Inflammatory macrophage treated with lipopolysaccharide for 4 hours (primary cell): ENCODE measurements at regions not wholly inside any gene's neighbourhood (a gene's known extent, or its start where the extent isn't known, plus 50 kb on each side); places are given as distances from the start of the nearest gene placed in this dataset.
"Not testable (repeated sequence)": the region's sequence is repeated elsewhere in the genome, so short reads cannot be mapped to it uniquely, and the experiment has no call there.

Experiments
- DNase-seq: peaks from one replicate; pipeline ENCODE4 v3.0.0-alpha.2; 2020

- no peak for DNase-seq
These were observed 241.6 kb downstream of the CDK5RAP2 start for GRCh38 chr9:120338340-120338739.

DNA sequence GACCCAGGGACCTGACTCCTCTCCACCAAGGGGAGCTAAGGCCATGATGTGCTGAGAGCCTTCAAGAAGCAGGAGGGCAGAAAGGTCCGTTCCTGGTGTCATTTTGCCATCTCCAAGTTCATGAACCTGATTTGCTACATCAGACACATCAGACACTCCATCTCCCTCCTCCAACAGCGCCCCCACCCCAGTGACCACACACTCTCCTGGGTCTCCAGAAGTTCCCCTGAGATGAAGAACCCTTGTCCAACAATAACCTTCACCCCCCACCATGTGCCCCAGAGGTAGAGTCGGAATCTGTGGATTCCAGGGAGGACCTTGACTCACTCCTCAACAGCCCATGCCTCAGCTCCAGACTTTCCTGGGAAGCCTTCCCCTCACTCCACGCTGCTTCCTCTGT lies 242.8 kb downstream of the CDK5RAP2 start:
- no peak for DNase-seq

- DNase-seq: no peak
These were observed 243.2 kb downstream of the CDK5RAP2 start for GRCh38 chr9:120336753-120337090.

DNA sequence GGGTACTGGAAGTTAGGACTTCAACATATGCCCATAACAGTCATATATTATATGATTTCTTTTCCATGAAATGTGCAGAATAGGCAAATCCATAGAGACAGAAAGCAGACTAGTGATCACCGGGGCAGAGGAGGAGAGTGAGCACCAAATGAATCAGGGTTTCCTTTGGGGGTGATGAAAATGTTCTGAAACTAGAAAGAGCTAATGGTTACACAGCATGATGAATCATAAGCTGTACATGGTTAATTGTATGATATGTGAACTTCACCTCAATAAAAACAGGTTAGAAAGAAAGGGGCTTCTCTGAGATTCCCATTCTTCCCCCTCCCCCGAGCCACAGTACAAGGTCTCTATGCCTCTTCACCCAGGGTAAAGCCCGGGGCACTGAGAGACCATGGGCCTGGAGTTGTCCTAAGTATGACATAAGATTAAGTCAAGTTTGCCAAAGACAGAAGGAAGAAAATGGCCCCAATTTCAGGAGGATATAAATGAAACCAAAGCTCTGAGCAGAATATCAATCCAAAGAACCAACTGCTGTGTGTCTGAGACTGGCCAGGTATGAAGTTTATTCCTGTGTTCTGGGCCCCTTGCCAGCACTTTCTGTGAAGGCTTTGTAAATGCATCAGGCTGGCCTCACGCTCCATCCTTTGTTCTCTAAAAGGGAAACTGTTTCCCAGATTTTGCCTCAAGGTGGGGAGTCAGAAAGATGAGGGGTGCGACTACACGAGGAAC lies 243.8 kb downstream of the CDK5RAP2 start:
- DNase-seq: no peak

GRCh38 chr9:120331913-120332312 lies 248.1 kb downstream of the CDK5RAP2 start:
- DNase-seq: no peak

DNA sequence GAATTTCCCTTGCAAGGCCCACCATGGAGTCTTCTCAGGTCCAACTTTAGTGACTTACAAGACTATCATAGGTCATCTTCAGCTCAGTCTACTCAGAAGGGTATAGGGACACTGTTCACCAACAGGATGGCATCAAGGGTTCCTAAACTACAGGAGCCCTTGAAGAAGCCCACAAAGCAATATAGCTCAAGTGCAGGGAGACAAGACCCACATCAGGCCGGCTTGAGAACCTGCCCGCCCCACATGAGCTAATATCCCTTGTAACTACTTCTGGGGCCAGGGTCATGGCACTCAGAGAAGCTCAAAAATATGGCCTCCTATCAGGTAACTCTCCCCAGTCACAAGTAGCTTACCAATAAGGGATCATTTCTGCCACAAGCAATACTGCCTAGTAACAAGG lies 249.9 kb downstream of the CDK5RAP2 start:
- DNase-seq: no peak

DNA sequence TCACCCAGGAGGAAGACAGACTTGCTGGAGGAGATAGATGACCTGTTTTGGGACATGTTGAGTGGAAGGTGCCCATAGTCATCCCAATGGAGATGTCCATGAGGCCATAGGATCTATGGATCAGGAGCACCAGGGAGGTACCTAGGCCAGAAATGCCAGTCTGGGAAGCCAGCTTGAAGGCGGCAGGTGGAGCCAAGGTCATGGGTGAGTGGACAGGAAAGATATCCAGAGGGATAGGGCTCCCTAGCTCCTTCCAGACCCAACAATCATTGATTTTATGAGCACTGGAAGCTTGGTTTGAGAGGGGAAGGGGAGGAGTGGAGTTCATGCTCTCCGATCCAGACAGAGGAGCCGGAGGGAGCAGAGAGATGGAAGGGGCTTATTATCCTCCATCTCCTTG lies 252.6 kb downstream of the CDK5RAP2 start:
- no peak for DNase-seq

- DNase-seq: no peak
These were observed 253.8 kb downstream of the CDK5RAP2 start for GRCh38 chr9:120326049-120326693.

DNA sequence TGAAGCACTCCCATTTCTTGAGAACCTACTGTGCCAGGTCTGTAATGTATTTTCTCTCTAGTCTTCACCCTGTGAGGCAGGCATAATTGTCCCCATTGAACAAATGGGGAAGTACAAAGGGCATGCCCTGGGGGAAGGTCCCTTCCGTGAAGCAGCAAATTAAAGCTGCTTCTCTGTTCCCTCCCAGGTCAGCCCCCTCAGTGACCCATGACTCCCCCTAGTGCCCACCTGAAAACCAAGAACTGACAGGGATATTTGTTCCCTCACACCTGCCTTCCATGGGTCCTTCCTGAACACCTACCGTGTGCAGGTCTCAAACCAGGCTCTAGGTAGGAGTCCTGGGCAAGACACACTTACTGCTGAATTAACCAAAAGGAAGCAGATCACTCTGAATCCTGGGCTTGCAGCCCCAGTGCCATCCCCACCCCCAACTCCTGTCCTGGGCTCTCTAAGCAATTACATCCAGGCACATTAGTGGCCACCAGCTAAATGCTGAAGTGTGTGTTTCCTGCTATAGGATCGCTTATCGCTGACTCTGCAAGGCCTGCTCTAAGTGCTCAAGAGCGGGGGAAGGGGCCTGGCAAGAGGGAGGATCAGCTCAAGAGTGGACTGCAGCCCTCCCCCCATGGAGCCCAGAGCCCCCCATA lies 254.8 kb downstream of the CDK5RAP2 start:
- DNase-seq: no peak

DNA sequence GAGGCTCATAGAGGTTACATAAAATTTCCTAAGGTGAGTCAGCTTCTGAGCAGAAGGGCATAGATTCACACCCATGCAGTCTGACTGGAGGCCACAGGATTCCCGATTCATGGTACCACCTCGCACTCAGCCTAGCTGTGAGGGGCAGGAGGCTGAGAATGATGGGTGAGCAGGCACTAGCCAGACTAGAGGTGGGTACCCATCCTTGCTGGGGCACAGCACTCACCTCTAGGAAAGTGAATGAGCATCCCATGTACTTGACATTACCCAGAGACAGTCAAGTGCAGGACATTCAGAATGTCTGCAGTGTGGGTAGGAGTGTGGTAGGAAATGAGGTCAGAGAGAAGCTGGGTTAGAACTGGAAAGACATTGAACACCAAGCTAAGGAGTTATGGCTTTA lies 255.5 kb downstream of the CDK5RAP2 start:
- no peak for DNase-seq

DNA sequence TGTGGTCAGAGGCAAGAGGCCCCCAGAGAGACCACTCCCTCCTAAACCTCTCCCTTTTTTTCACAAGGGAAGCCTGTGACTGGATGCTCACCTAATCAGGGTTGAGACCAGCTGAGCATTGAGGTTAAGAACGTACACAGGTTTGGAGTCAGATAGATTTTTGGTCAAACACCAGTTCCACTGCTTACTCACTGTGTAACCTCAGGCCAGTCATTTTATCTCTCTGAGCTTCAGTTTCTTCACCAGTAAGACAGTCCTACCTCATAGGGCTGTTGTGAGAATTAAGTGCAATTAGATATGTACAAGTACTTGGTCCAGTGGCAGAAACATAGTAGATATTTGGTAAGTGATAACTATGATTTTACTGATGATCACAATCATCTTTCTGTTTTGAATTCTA lies 256.8 kb downstream of the CDK5RAP2 start:
- no peak for DNase-seq

DNA sequence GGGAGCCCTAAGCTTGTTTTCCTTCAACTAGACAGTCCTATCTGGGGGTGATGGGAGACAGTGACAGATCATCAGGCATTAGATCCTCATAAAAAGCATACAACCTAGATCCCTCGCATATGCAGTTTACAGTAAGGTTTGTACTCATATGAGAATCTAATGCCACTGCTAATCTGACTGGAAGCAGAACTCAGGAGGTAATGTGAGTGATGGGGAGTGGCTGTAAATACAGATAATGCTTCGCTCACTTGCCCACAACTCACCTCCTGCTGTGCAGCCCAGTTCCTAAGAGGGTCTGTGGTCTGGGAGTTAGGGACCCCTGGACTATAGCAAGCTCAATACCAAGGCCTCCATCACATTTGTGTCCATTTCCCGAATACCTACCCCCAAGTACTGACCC lies 260.5 kb downstream of the CDK5RAP2 start:
- DNase-seq: no peak

- no peak for DNase-seq
These were observed 264.8 kb downstream of the CDK5RAP2 start for GRCh38 chr9:120315154-120315553.

GRCh38 chr9:120312031-120312430 lies 267.9 kb downstream of the CDK5RAP2 start:
- DNase-seq: no peak

DNA sequence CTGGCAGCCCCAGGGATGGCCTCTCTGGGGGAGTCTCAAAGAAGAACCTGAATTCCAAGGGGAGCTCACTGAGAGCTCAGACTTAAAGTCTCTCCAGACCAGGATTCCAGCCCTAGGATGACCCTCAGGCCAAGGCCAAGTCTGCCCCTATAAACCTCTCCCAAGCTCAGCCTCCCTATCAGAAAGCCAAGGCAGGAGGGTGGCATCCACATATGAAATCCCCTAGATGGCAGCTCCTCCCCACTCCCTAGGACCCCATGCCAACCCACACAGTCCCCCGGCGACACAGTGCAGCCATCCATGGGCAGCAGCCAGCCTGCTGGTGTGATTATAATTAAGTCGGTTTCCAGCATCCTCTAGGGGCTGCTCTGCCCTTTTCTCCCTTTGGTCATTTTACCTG lies 269.9 kb downstream of the CDK5RAP2 start:
- DNase-seq: no peak

- DNase-seq: no peak
These were observed 271.5 kb downstream of the CDK5RAP2 start for GRCh38 chr9:120308495-120308894.

DNA sequence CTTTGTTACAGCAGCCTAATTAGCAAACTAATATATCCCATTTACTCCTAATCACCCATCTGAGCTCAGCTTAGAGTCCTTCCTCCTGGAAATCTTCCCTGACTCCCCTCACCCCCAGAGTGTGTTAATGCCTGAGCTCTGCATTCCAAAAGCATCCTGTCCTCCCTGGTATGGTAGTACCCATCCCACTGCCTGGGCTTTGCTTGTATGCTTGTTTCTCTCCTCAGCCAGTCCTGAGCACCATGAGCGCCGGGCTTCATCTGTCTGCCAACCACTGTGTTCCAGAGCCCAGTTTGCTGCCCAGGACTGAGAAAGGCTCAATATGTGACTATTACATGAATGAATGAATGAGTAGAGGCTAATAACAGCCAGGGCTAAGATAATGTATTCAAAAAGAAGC lies 272.4 kb downstream of the CDK5RAP2 start:
- no peak for DNase-seq

GRCh38 chr9:120306561-120306960 lies 273.4 kb downstream of the CDK5RAP2 start:
- no peak for DNase-seq

DNA sequence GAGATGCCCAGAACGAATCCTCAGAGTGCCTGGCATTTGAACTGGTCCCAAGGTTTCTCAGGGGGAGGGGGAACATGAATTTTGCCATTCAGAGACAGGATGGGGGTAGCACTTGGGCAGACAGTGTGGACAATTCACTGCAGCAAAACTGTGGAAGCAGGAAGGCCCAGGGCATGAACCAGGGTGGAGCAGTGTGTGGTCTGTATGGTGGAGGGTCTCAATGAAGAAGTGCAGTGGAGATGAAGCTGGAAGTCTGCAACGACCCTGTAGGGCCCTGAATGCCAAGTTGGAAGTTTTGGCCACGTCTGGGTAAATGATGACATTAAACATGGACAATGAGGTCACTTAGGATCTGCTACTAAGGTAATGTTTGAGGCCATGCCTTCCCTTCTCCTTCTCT lies 273.9 kb downstream of the CDK5RAP2 start:
- DNase-seq: no peak

DNA sequence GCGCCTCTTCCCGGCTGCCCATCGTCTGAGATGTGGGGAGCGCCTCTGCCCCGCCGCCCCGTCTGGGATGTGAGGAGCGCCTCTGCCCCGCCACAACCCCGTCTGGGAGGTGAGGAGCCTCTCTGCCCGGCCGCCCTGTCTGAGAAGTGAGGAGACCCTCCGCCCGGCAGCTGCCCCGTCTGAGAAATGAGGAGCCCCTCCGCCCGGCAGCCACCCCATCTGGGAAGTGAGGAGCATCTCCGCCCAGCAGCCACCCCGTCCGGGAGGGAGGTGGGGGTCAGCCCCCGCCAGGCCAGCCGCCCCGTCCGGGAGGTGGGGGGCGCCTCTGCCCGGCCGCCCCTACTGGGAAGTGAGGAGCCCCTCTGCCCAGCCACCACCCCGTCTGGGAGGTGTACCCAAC lies 275.1 kb downstream of the CDK5RAP2 start:
- not testable (repeated sequence) for DNase-seq

DNA sequence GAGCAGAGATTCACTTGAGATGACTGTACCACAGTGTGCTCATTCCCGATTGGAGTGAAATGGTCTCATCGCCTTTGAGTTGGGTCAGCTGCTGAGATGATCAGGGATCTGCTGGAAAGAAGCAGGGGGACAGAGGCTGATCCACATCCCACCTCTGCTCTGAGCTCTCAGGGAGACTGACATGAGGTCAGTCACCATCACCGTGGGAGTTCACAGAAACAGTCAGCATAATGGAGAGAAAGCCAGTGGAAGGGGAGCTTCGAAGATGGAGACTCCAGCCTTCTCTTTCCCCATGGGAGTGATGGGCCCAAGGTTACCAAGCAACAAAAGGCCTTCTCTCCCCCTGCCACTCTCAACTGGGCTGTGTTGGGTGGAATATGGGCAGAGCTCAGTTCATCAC lies 276.4 kb downstream of the CDK5RAP2 start:
- DNase-seq: no peak

- no peak for DNase-seq
These were observed 280.2 kb downstream of the CDK5RAP2 start for GRCh38 chr9:120299785-120300184.

- DNase-seq: no peak
These were observed 286.0 kb downstream of the CDK5RAP2 start for GRCh38 chr9:120294003-120294402.

DNA sequence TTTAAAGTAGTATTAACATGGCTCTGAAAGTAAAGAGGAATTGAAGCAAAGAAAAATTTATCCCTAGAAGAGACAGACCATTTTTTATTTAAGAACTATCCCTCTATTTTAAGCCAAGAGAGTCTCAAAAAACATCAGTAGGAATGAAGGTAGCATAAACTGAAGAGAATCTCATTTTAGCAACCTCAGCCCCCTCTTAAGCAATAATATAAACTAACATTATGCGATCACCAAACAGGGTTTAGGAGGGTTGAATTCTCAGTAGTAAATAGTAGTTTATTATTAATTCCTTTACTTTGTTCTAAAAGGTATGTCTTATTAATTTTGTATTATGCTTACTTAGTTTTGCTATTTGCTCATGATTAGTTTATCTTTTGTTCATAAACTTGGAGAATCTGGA lies 287.4 kb downstream of the CDK5RAP2 start:
- DNase-seq: no peak

- DNase-seq: no peak
These were observed 288.9 kb downstream of the CDK5RAP2 start for GRCh38 chr9:120291050-120291449.
